ENCODE measurements at regions not wholly inside any gene's neighbourhood (a gene's known extent, or its start where the extent isn't known, plus 50 kb on each side); places are given as distances from the start of the nearest gene placed in this dataset.

GRCh38 chr5:68077349-68077894 lies 138.1 kb upstream of the PIK3R1 start:
- no peak for TF ChIP-seq FOXP2 (optimal IDR thresholded peaks at IDR 0.05; ENCODE audit: borderline replicate concordance, extremely low read depth, extremely low read length, insufficient read depth)
- TF ChIP-seq SIN3A (IDR thresholded peaks at IDR 0.05; ENCODE audit: borderline replicate concordance, insufficient read depth, low read length) = no peak
- no peak for TF ChIP-seq TAF1 (IDR thresholded peaks at IDR 0.05; ENCODE audit: borderline replicate concordance, insufficient read depth, low read length)
- TF ChIP-seq REST (IDR thresholded peaks at IDR 0.05; ENCODE audit: insufficient read depth in 1 of 2, low read depth in 2 of 2, low read length in 2 of 2) = no peak
- TF ChIP-seq POLR2AphosphoS5 (IDR thresholded peaks at IDR 0.05; ENCODE audit: low read depth, low read length) = no peak

GRCh38 chr5:68074633-68075032 lies 140.9 kb upstream of the PIK3R1 start:
- TF ChIP-seq FOXP2 (optimal IDR thresholded peaks at IDR 0.05; ENCODE audit: borderline replicate concordance, extremely low read depth, extremely low read length, insufficient read depth) (no peak), REST (IDR thresholded peaks at IDR 0.05; ENCODE audit: insufficient read depth in 1 of 2, low read depth in 2 of 2, low read length in 2 of 2) (no peak), SIN3A (IDR thresholded peaks at IDR 0.05; ENCODE audit: borderline replicate concordance, insufficient read depth, low read length) (no peak), TAF1 (IDR thresholded peaks at IDR 0.05; ENCODE audit: borderline replicate concordance, insufficient read depth, low read length) (no peak), POLR2AphosphoS5 (IDR thresholded peaks at IDR 0.05; ENCODE audit: low read depth, low read length) (no peak)

GRCh38 chr5:68074048-68074632 lies 141.4 kb upstream of the PIK3R1 start:
- no peak for TF ChIP-seq TAF1 (IDR thresholded peaks at IDR 0.05; ENCODE audit: borderline replicate concordance, insufficient read depth, low read length)
- TF ChIP-seq FOXP2 (optimal IDR thresholded peaks at IDR 0.05; ENCODE audit: borderline replicate concordance, extremely low read depth, extremely low read length, insufficient read depth) = no peak
- TF ChIP-seq REST (IDR thresholded peaks at IDR 0.05; ENCODE audit: insufficient read depth in 1 of 2, low read depth in 2 of 2, low read length in 2 of 2) = no peak
- no peak for TF ChIP-seq SIN3A (IDR thresholded peaks at IDR 0.05; ENCODE audit: borderline replicate concordance, insufficient read depth, low read length)
- TF ChIP-seq POLR2AphosphoS5 (IDR thresholded peaks at IDR 0.05; ENCODE audit: low read depth, low read length) = no peak

GRCh38 chr5:68071736-68072135 lies 143.8 kb upstream of the PIK3R1 start:
- no peak for TF ChIP-seq POLR2AphosphoS5 (IDR thresholded peaks at IDR 0.05; ENCODE audit: low read depth, low read length)
- no peak for TF ChIP-seq REST (IDR thresholded peaks at IDR 0.05; ENCODE audit: insufficient read depth in 1 of 2, low read depth in 2 of 2, low read length in 2 of 2)
- TF ChIP-seq TAF1 (IDR thresholded peaks at IDR 0.05; ENCODE audit: borderline replicate concordance, insufficient read depth, low read length) = no peak
- no peak for TF ChIP-seq FOXP2 (optimal IDR thresholded peaks at IDR 0.05; ENCODE audit: borderline replicate concordance, extremely low read depth, extremely low read length, insufficient read depth)
- TF ChIP-seq SIN3A (IDR thresholded peaks at IDR 0.05; ENCODE audit: borderline replicate concordance, insufficient read depth, low read length) = no peak

Measured in PFSK-1 (cell line).